Left colon (tissue), 2 donors: ENCODE measurements at regions not wholly inside any gene's neighbourhood (a gene's known extent, or its start where the extent isn't known, plus 50 kb on each side); places are given as distances from the start of the nearest gene placed in this dataset.
"Not testable (repeated sequence)": the region's sequence is repeated elsewhere in the genome, so short reads cannot be mapped to it uniquely, and the experiment has no call there.

Experiments
- ATAC-seq: fragments of 200-7000 bp; cut with Tn5 transposase; one replicate; pipeline ENCODE4 v1.9.1; 2020; ENCODE audit warnings: mild to moderate bottlenecking, moderate library complexity
- DNase-seq, 2 donors: peaks; one replicate each; pipeline ENCODE4 v3.0.0-alpha.2; 2020
- intact Hi-C, 2 donors: fragments of 100-400 bp; cut with DNase I in 1 of 2; cut with micrococcal nuclease in 1 of 2; formaldehyde crosslinking; loops; one replicate each; pipeline versions ENCODE4 v1.11.2 to v1.14.0; 2022; cut with DNase I, micrococcal nuclease
- donor health status: DM: no; HTN: no; CAD: no.
- donor health status: DM: yes; HTN: yes; CAD: no.

DNA sequence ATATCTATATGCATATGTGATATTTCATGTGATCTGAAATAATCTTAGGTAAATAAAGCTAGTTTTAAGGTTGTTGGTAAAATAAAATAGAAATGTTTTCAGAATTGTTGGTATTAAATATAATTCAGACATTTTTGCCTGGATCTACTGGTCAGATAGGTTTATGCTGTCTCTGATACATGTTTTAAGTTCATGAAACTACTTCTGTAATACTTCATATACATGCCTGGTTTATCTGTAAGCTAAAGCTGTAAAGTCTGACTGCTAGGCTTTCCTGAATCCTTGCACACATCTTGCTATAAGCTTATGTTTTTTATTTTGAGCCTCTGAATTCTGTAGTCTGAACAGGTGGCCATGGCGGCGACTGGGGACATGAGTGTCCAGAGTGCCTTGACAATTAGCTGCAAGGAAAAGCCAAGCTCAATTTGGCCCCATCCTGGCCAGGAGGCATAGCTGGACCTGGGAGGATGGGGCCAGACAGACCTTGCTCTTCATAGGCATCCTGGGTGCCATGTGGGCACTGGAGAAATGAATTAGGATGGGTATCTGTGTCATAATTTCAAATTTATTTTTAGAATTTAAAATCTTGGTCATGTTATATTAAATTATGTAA, 241.0 kb upstream of the UBASH3B start:
- DNase-seq (no peak), ATAC-seq (no peak)
- intact Hi-C loops = no loop called here

DNA sequence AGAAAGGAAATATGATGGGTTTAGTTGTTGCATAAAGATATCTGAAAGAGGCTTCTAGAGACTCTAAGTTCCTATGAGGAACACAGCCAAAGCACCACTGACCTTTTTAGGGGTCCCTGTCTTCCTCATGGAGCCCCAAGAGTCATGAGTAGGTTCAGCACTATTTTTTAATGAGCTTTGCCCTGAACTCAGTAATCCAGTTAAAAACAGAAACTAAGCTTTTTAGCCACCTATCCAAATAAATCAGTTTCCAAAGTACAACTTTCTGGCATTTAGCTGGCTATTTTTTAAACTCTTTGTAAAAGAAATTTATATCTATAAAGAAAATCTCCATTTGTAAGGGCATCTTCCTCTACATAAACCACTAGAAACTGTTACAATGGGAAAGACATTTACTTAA, 241.8 kb upstream of the UBASH3B start:
- intact Hi-C loops = no loop called here
- no peak for ATAC-seq
- DNase-seq = no peak

GRCh38 chr11:122412581-122412980, 242.9 kb upstream of the UBASH3B start:
- intact Hi-C loops = no loop called here
- no peak for ATAC-seq
- no peak for DNase-seq

GRCh38 chr11:122406466-122406865, 249.1 kb upstream of the UBASH3B start:
- no peak for ATAC-seq
- intact Hi-C loops = no loop called here
- no peak for DNase-seq

- DNase-seq (no peak), ATAC-seq (no peak)
- intact Hi-C loops = no loop called here
These were observed 249.8 kb upstream of the UBASH3B start for GRCh38 chr11:122405547-122406341.

GRCh38 chr11:122404571-122404970, 251.0 kb upstream of the UBASH3B start:
- ATAC-seq (no peak), DNase-seq (no peak)
- intact Hi-C loops = no loop called here

GRCh38 chr11:122401581-122401980, 253.9 kb upstream of the UBASH3B start:
- DNase-seq, ATAC-seq, intact Hi-C loops: not testable (repeated sequence)

GRCh38 chr11:122399375-122399774, 256.1 kb upstream of the UBASH3B start:
- intact Hi-C loops = no loop called here
- DNase-seq = no peak
- no peak for ATAC-seq

DNA sequence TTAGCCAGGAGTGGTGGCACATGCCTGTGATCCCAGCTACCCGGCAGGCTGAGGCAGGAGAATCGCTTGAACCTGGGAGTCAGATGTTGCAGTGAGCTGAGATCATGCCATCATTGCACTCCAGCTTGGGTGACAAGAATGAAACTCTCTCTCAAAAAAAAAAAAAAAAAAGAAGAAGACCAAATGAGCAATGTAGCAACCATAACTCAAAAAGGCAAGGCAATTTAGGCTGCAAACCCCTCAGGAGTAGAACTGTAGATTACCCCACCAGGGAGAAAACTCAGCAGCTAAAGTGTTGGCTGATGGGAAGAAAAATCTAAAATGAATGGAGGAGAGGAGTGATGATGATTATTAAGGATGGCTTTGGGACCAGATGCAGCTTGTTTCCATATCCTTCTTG, 256.7 kb upstream of the UBASH3B start:
- intact Hi-C loops = no loop called here
- ATAC-seq (no peak), DNase-seq (no peak)

- ATAC-seq (no peak), DNase-seq (no peak)
- intact Hi-C loops = no loop called here
These were observed 257.4 kb upstream of the UBASH3B start for GRCh38 chr11:122398167-122398566.

DNA sequence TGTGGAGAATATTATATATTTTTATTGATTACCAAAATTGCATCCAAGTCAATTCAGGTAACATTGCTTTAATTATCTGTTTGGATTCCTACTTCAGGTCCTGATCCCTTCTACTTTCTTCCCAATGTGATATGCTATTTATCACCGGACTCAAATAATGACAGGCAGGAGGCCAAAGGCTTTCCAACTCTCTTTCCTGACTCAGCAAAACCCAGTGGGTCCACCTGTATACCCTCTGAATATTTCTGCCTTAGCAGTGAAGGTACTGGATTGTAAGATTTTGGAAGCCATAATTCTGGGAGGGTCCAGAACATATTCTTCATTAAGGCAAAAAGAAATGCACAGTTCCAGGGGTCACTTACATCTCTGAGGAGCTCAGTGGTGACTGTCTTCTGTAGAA, 260.2 kb upstream of the UBASH3B start:
- intact Hi-C loops = no loop called here
- DNase-seq = no peak
- ATAC-seq = no peak

DNA sequence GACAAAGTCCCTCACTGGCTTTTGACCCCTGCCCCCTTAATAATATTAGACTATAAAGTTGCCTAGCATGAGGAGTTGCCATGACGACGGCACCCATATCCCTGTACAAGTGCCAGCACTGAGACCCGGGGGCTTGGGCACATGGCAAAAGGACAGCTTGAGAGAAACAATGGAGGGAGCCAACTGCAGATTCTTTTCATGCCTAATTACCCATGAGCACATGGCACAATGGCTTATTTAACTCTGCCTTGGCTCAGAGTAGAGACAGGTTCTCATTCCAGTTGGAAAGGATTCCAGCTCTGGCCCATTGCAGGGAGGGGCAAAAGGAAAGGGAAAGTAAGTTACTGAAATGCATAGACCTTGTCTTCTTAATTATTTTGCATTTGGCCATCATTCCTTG, 261.2 kb upstream of the UBASH3B start:
- ATAC-seq = no peak
- intact Hi-C loops = no loop called here
- DNase-seq = no peak

- intact Hi-C loops = no loop called here
- ATAC-seq = no peak
- DNase-seq = no peak
These were observed 262.2 kb upstream of the UBASH3B start for GRCh38 chr11:122393209-122393860.

GRCh38 chr11:122392508-122392907, 263.0 kb upstream of the UBASH3B start:
- ATAC-seq (no peak), DNase-seq (no peak)
- intact Hi-C loops = no loop called here

DNA sequence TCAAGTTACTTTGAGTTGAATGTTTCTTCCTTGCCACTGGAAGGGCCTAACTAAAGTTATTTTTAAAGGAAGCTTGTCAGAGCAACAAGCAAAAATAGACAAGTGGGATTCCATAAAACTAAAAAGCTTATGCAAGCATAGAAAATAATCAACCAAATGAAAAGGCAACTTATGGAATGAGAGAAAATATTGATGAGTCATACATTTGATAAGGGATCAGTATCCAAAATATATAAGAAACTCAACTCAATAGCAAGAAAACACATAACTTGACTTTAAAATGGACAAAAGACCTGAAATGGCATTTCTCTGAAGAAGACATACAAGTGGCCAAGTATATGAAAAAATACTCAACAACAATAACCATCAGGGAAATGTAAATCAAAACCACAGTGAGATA, 264.5 kb upstream of the UBASH3B start:
- intact Hi-C loops = no loop called here
- ATAC-seq (no peak), DNase-seq (no peak)

GRCh38 chr11:122383186-122383585, 267.2 kb upstream of the BLID start:
- DNase-seq (no peak), ATAC-seq (no peak)
- intact Hi-C loops = no loop called here

GRCh38 chr11:122375687-122376399, 259.8 kb upstream of the BLID start:
- ATAC-seq (no peak), DNase-seq (no peak)
- intact Hi-C loops = no loop called here

DNA sequence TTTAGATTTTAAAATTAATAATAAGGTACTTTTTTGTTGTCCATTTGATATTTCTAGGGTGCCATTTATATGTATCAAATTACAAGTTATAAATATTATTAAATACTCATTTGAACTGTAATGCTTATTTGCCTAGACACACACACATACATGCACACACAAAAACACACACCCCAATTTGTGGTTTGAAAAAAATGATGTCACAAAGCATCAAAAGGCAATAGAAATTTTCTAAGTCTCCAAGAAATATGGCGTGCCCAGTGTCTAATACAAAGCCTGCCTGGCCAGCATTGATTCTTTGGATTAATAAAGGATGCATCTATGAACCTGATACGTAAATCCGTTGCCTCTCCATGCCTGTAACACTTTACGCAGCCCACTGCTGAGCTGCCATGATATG, 252.8 kb upstream of the BLID start:
- intact Hi-C loops = no loop called here
- ATAC-seq (no peak), DNase-seq (no peak)

DNA sequence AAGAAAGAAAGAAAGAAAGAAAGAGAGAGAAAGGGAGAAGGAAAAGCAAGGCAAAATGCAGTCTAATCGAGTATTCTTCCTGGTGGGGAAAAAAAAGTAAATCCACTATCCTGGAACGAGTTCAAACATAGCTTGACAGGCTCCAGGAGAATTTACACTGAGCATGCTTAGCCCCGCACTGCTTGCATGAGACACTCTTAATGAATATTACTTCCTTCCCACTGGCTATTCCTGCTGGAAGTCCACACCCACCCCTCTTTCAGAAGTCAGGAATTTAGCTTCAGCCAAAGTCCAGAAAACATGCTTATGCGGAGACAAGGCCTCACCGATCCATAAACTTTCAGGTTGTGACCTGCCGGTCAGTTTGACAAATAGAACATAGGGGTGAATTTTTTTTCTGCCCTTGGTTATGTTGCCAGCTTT, 251.8 kb upstream of the BLID start:
- no peak for DNase-seq
- no peak for ATAC-seq
- intact Hi-C loops = no loop called here
